ENCODE measurements at regions not wholly inside any gene's neighbourhood (a gene's known extent, or its start where the extent isn't known, plus 50 kb on each side); places are given as distances from the start of the nearest gene placed in this dataset.

DNA sequence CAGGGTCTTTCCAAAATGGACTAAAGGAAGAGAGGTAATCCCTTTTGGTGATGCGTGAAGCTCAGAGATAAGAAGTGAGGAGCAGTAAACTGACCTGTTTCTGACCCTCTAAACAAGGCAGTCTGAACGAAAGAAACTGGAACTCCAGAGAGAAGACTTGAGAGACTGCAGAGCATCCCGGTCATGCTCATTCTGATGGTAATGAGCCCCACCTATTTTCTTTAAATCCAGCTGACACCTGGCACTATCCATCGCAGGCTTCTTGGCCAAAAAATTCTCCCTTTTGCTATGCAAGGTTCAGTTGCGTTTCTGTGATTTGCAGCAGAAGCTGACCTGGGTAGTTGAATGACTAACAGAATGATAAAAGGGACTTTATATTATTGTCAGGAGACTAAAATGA lies 105.9 kb upstream of the KCNK2 start:
- Histone ChIP-seq H2BK120ac (ENCODE audit: low read depth, low read length) (no peak overlapping the region), H3K9me3 (replicated peaks in 1 of 2; ENCODE audit: control insufficient read depth in 2 of 2, insufficient read depth in 1 of 2, low read depth in 1 of 2, low read length in 2 of 2) (no peaks in the 10 kb centered on the region), H3K27ac (replicated peaks; ENCODE audit: low read length) (peak overlapping the region; percentile 47), H2AK5ac (ENCODE audit: low read depth, low read length) (no peak overlapping the region), H3K14ac (ENCODE audit: low read length) (no peak overlapping the region), H3K4me2 (ENCODE audit: insufficient read depth, low read length, poor library complexity, severe bottlenecking) (no peak overlapping the region), H2BK12ac (ENCODE audit: low read length) (no peak overlapping the region), H3K18ac (ENCODE audit: low read length) (no peak overlapping the region), H3K4me3 (ENCODE audit: low read length in 2 of 2) (no peak overlapping the region), H4K91ac (ENCODE audit: low read depth, low read length, poor library complexity) (no peak overlapping the region), H3K4ac (ENCODE audit: low read length) (no peak overlapping the region), H2BK5ac (ENCODE audit: low read length) (no peak overlapping the region), H3K36me3 (replicated peaks in 1 of 2; ENCODE audit: control insufficient read depth in 2 of 2, insufficient read depth in 2 of 2, low read length in 2 of 2) (no peaks in the 10 kb centered on the region), H3K79me1 (ENCODE audit: low read depth, low read length) (no peaks in the 10 kb centered on the region), H2AFZ (ENCODE audit: low read length) (no peak overlapping the region), H3K9ac (ENCODE audit: low read depth, low read length, poor library complexity) (no peak overlapping the region), H3K23ac (ENCODE audit: low read depth, low read length, poor library complexity) (no peak overlapping the region), H2BK15ac (ENCODE audit: low read length) (no peak overlapping the region), H3K4me1 (ENCODE audit: control insufficient read depth in 2 of 2, insufficient read depth in 1 of 2, low read depth in 1 of 2, low read length in 2 of 2) (peaks cover 8 to 9% of the 10 kb centered on the region in 2 donors), H3K27me3 (ENCODE audit: control insufficient read depth in 3 of 3, insufficient read depth in 3 of 3, low read depth in 1 of 3, low read length in 3 of 3) (peaks cover 0 to 23% (median 0%) of the 10 kb centered on the region in 3 experiments), H4K8ac (ENCODE audit: low read depth, low read length) (no peak overlapping the region)
- no CpG with 5 or more reads among the region's 5 CpGs for WGBS, 2 donors (ENCODE audit: extremely low coverage in 2 of 2, insufficient read length in 2 of 2, insufficient replicate concordance in 1 of 2)
- no peak for DNase-seq (ENCODE audit: low spot score)

GRCh38 chr1:214977110-214977509 lies 105.4 kb upstream of the KCNK2 start:
- Histone ChIP-seq H2AFZ (ENCODE audit: low read length) (no peak overlapping the region), H2BK120ac (ENCODE audit: low read depth, low read length) (no peak overlapping the region), H4K91ac (ENCODE audit: low read depth, low read length, poor library complexity) (no peak overlapping the region), H3K36me3 (replicated peaks in 1 of 2; ENCODE audit: control insufficient read depth in 2 of 2, insufficient read depth in 2 of 2, low read length in 2 of 2) (no peaks in the 10 kb centered on the region), H3K23ac (ENCODE audit: low read depth, low read length, poor library complexity) (no peak overlapping the region), H3K4me2 (ENCODE audit: insufficient read depth, low read length, poor library complexity, severe bottlenecking) (no peak overlapping the region), H3K79me1 (ENCODE audit: low read depth, low read length) (no peaks in the 10 kb centered on the region), H3K14ac (ENCODE audit: low read length) (no peak overlapping the region), H3K4me1 (ENCODE audit: control insufficient read depth in 2 of 2, insufficient read depth in 1 of 2, low read depth in 1 of 2, low read length in 2 of 2) (peaks cover 8 to 9% of the 10 kb centered on the region in 2 donors), H2BK15ac (ENCODE audit: low read length) (no peak overlapping the region), H3K18ac (ENCODE audit: low read length) (no peak overlapping the region), H2BK12ac (ENCODE audit: low read length) (no peak overlapping the region), H2BK5ac (ENCODE audit: low read length) (no peak overlapping the region), H3K9me3 (replicated peaks in 1 of 2; ENCODE audit: control insufficient read depth in 2 of 2, insufficient read depth in 1 of 2, low read depth in 1 of 2, low read length in 2 of 2) (no peaks in the 10 kb centered on the region), H2AK5ac (ENCODE audit: low read depth, low read length) (no peak overlapping the region), H4K8ac (ENCODE audit: low read depth, low read length) (no peak overlapping the region), H3K27me3 (ENCODE audit: control insufficient read depth in 3 of 3, insufficient read depth in 3 of 3, low read depth in 1 of 3, low read length in 3 of 3) (peaks cover 0 to 23% (median 0%) of the 10 kb centered on the region in 3 experiments), H3K4ac (ENCODE audit: low read length) (no peak overlapping the region), H3K4me3 (ENCODE audit: low read length in 2 of 2) (no peak overlapping the region), H3K27ac (replicated peaks; ENCODE audit: low read length) (no peak overlapping the region), H3K9ac (ENCODE audit: low read depth, low read length, poor library complexity) (no peak overlapping the region)
- peak; percentile 26 for DNase-seq (ENCODE audit: low spot score)
- WGBS, 2 donors (ENCODE audit: extremely low coverage in 2 of 2, insufficient read length in 2 of 2, insufficient replicate concordance in 1 of 2), result no CpG with 5 or more reads among the region's 3 CpGs

- Histone ChIP-seq H4K91ac (ENCODE audit: low read depth, low read length, poor library complexity) (no peak overlapping the region), H2BK120ac (ENCODE audit: low read depth, low read length) (no peak overlapping the region), H3K4me1 (ENCODE audit: control insufficient read depth in 2 of 2, insufficient read depth in 1 of 2, low read depth in 1 of 2, low read length in 2 of 2) (peaks cover 8 to 9% of the 10 kb centered on the region in 2 donors), H3K27ac (replicated peaks; ENCODE audit: low read length) (no peak overlapping the region), H3K18ac (ENCODE audit: low read length) (no peak overlapping the region), H3K36me3 (replicated peaks in 1 of 2; ENCODE audit: control insufficient read depth in 2 of 2, insufficient read depth in 2 of 2, low read length in 2 of 2) (no peaks in the 10 kb centered on the region), H3K9me3 (replicated peaks in 1 of 2; ENCODE audit: control insufficient read depth in 2 of 2, insufficient read depth in 1 of 2, low read depth in 1 of 2, low read length in 2 of 2) (no peaks in the 10 kb centered on the region), H3K4me3 (ENCODE audit: low read length in 2 of 2) (no peak overlapping the region), H2AFZ (ENCODE audit: low read length) (no peak overlapping the region), H3K4ac (ENCODE audit: low read length) (no peak overlapping the region), H3K9ac (ENCODE audit: low read depth, low read length, poor library complexity) (no peak overlapping the region), H3K4me2 (ENCODE audit: insufficient read depth, low read length, poor library complexity, severe bottlenecking) (no peak overlapping the region), H2BK12ac (ENCODE audit: low read length) (no peak overlapping the region), H3K14ac (ENCODE audit: low read length) (no peak overlapping the region), H2BK5ac (ENCODE audit: low read length) (no peak overlapping the region), H3K79me1 (ENCODE audit: low read depth, low read length) (no peaks in the 10 kb centered on the region), H2BK15ac (ENCODE audit: low read length) (no peak overlapping the region), H3K23ac (ENCODE audit: low read depth, low read length, poor library complexity) (no peak overlapping the region), H3K27me3 (ENCODE audit: control insufficient read depth in 3 of 3, insufficient read depth in 3 of 3, low read depth in 1 of 3, low read length in 3 of 3) (peaks cover 0 to 26% (median 0%) of the 10 kb centered on the region in 3 experiments), H4K8ac (ENCODE audit: low read depth, low read length) (no peak overlapping the region), H2AK5ac (ENCODE audit: low read depth, low read length) (no peak overlapping the region)
- WGBS, 2 donors (ENCODE audit: extremely low coverage in 2 of 2, insufficient read length in 2 of 2, insufficient replicate concordance in 1 of 2), result no CpG with 5 or more reads among the region's 6 CpGs
- no peak for DNase-seq (ENCODE audit: low spot score)
These were observed 104.7 kb upstream of the KCNK2 start for GRCh38 chr1:214977700-214978374.

DNA sequence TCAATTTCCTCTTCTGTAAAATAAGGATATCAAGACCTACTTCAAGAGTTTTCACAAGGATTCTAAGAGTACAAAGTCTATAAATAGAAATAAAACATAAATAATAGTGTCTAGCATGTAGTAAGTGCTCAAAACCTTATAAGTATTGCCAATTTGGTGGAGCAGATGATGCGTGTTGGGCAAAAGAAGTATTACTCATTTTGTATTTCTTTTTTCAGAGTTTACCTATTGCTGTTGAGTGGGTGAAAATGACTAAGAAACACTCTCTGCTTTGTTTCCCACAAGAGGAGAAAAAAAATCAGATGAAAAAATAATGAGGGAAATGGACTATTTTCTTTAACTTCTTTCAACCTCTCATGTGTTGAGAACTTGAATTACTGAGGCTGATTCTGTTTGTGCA lies 103.3 kb upstream of the KCNK2 start:
- H2AFZ ChIP-seq (ENCODE audit: low read length), result no peak overlapping the region
- H4K91ac ChIP-seq (ENCODE audit: low read depth, low read length, poor library complexity), result no peak overlapping the region
- H2BK15ac ChIP-seq (ENCODE audit: low read length), result no peak overlapping the region
- no peaks in the 10 kb centered on the region for H3K36me3 ChIP-seq (replicated peaks in 1 of 2; ENCODE audit: control insufficient read depth in 2 of 2, insufficient read depth in 2 of 2, low read length in 2 of 2)
- no peaks in the 10 kb centered on the region for H3K9me3 ChIP-seq (replicated peaks in 1 of 2; ENCODE audit: control insufficient read depth in 2 of 2, insufficient read depth in 1 of 2, low read depth in 1 of 2, low read length in 2 of 2)
- H3K4ac ChIP-seq (ENCODE audit: low read length), result no peak overlapping the region
- H2BK12ac ChIP-seq (ENCODE audit: low read length), result no peak overlapping the region
- no peak overlapping the region for H3K18ac ChIP-seq (ENCODE audit: low read length)
- H3K27me3 ChIP-seq (ENCODE audit: control insufficient read depth in 3 of 3, insufficient read depth in 3 of 3, low read depth in 1 of 3, low read length in 3 of 3), result peaks cover 0 to 26% (median 0%) of the 10 kb centered on the region in 3 experiments
- H2BK120ac ChIP-seq (ENCODE audit: low read depth, low read length), result no peak overlapping the region
- H3K79me1 ChIP-seq (ENCODE audit: low read depth, low read length), result no peaks in the 10 kb centered on the region
- H4K8ac ChIP-seq (ENCODE audit: low read depth, low read length), result no peak overlapping the region
- H3K9ac ChIP-seq (ENCODE audit: low read depth, low read length, poor library complexity), result no peak overlapping the region
- DNase-seq (ENCODE audit: low spot score), result no peak
- no peak overlapping the region for H3K23ac ChIP-seq (ENCODE audit: low read depth, low read length, poor library complexity)
- H3K14ac ChIP-seq (ENCODE audit: low read length), result no peak overlapping the region
- no peak overlapping the region for H3K4me3 ChIP-seq (ENCODE audit: low read length in 2 of 2)
- no peak overlapping the region for H2AK5ac ChIP-seq (ENCODE audit: low read depth, low read length)
- H3K4me1 ChIP-seq (ENCODE audit: control insufficient read depth in 2 of 2, insufficient read depth in 1 of 2, low read depth in 1 of 2, low read length in 2 of 2), result peaks cover 8 to 9% of the 10 kb centered on the region in 2 donors
- WGBS, 2 donors (ENCODE audit: extremely low coverage in 2 of 2, insufficient read length in 2 of 2, insufficient replicate concordance in 1 of 2), result no CpG with 5 or more reads among the region's 1 CpG
- no peak overlapping the region for H3K27ac ChIP-seq (replicated peaks; ENCODE audit: low read length)
- H3K4me2 ChIP-seq (ENCODE audit: insufficient read depth, low read length, poor library complexity, severe bottlenecking), result no peak overlapping the region
- no peak overlapping the region for H2BK5ac ChIP-seq (ENCODE audit: low read length)

Data from neuronal stem cell (in vitro differentiated cells).